ENCODE measurements at regions not wholly inside any gene's neighbourhood (a gene's known extent, or its start where the extent isn't known, plus 50 kb on each side); places are given as distances from the start of the nearest gene placed in this dataset.
"Not testable (repeated sequence)": the region's sequence is repeated elsewhere in the genome, so short reads cannot be mapped to it uniquely, and the experiment has no call there.

- DNase-seq (ENCODE audit: low spot score) = no peak
Measured at GRCh38 chr4:134145369-134145768, 56.2 kb downstream of the PABPC4L start.

GRCh38 chr4:134144337-134144736 is 57.3 kb downstream of the PABPC4L start:
- no peak for DNase-seq (ENCODE audit: low spot score)

- no peak for DNase-seq (ENCODE audit: low spot score)
Measured at GRCh38 chr4:134141728-134142127, 59.9 kb downstream of the PABPC4L start.

- no peak for DNase-seq (ENCODE audit: low spot score)
Measured at GRCh38 chr4:134139188-134139587, 62.4 kb downstream of the PABPC4L start.

- no peak for DNase-seq (ENCODE audit: low spot score)
Measured at GRCh38 chr4:134132086-134132783, 69.4 kb downstream of the PABPC4L start.

GRCh38 chr4:134126955-134127354 is 74.6 kb downstream of the PABPC4L start:
- no peak for DNase-seq (ENCODE audit: low spot score)

GRCh38 chr4:134126000-134126560 is 75.5 kb downstream of the PABPC4L start:
- DNase-seq (ENCODE audit: low spot score) = no peak

GRCh38 chr4:134122903-134123302 is 78.7 kb downstream of the PABPC4L start:
- no peak for DNase-seq (ENCODE audit: low spot score)

- DNase-seq (ENCODE audit: low spot score) = no peak
Measured at GRCh38 chr4:134117392-134118183, 84.0 kb downstream of the PABPC4L start.

- no peak for DNase-seq (ENCODE audit: low spot score)
Measured at GRCh38 chr4:134089885-134090284, 111.7 kb downstream of the PABPC4L start.

GRCh38 chr4:134085496-134085895 is 116.1 kb downstream of the PABPC4L start:
- no peak for DNase-seq (ENCODE audit: low spot score)

- not testable (repeated sequence) for DNase-seq (ENCODE audit: low spot score)
Measured at GRCh38 chr4:134079085-134079484, 122.5 kb downstream of the PABPC4L start.

- DNase-seq (ENCODE audit: low spot score) = no peak
Measured at GRCh38 chr4:134078230-134078914, 123.2 kb downstream of the PABPC4L start.

GRCh38 chr4:134073711-134074110 is 127.9 kb downstream of the PABPC4L start:
- no peak for DNase-seq (ENCODE audit: low spot score)

- no peak for DNase-seq (ENCODE audit: low spot score)
Measured at GRCh38 chr4:134072137-134072536, 129.5 kb downstream of the PABPC4L start.

- DNase-seq (ENCODE audit: low spot score) = no peak
Measured at GRCh38 chr4:134070174-134070573, 131.4 kb downstream of the PABPC4L start.

GRCh38 chr4:134057356-134057755 is 144.2 kb downstream of the PABPC4L start:
- no peak for DNase-seq (ENCODE audit: low spot score)

- not testable (repeated sequence) for DNase-seq (ENCODE audit: low spot score)
Measured at GRCh38 chr4:134046221-134046620, 155.4 kb downstream of the PABPC4L start.

- no peak for DNase-seq (ENCODE audit: low spot score)
Measured at GRCh38 chr4:134045411-134045810, 156.2 kb downstream of the PABPC4L start.

- no peak for DNase-seq (ENCODE audit: low spot score)
Measured at GRCh38 chr4:134043266-134043665, 158.3 kb downstream of the PABPC4L start.

GRCh38 chr4:134028421-134028820 is 173.2 kb downstream of the PABPC4L start:
- DNase-seq (ENCODE audit: low spot score) = no peak

- no peak for DNase-seq (ENCODE audit: low spot score)
Measured at GRCh38 chr4:134027931-134028330, 173.7 kb downstream of the PABPC4L start.

GRCh38 chr4:134024251-134024650 is 177.3 kb downstream of the PABPC4L start:
- no peak for DNase-seq (ENCODE audit: low spot score)

All from HuH-7.5 (cell line).